ENCODE measurements at regions not wholly inside any gene's neighbourhood (a gene's known extent, or its start where the extent isn't known, plus 50 kb on each side); places are given as distances from the start of the nearest gene placed in this dataset.

GRCh38 chr13:33438918-33439317 is 153.4 kb upstream of the STARD13 start:
- no peak overlapping the region for H3K27ac ChIP-seq (ENCODE audit: insufficient read length, low read depth, low read length)
- no peak overlapping the region for H2AFZ ChIP-seq (ENCODE audit: low read length)
- no peak overlapping the region for H3K4ac ChIP-seq (ENCODE audit: low read depth, low read length)
- H4K20me1 ChIP-seq (ENCODE audit: control insufficient read depth, insufficient read depth, insufficient read length): no peaks in the 10 kb centered on the region
- no peak overlapping the region for H3K14ac ChIP-seq (ENCODE audit: insufficient read depth, low read length)
- H2BK120ac ChIP-seq (ENCODE audit: low read depth, low read length, poor library complexity, severe bottlenecking): no peak overlapping the region
- H3K79me1 ChIP-seq (ENCODE audit: insufficient read depth, low read depth, low read length, poor library complexity, severe bottlenecking): no peaks in the 10 kb centered on the region
- no peak overlapping the region for H3T11ph ChIP-seq (ENCODE audit: low read length)
- H3K9me3 ChIP-seq (ENCODE audit: control insufficient read depth, low read depth, low read length): no peaks in the 10 kb centered on the region
- H2BK15ac ChIP-seq (ENCODE audit: low read depth, low read length): no peak overlapping the region
- no peak overlapping the region for H2AK5ac ChIP-seq (ENCODE audit: insufficient read length, low read length)
- no peak overlapping the region for H3K18ac ChIP-seq (ENCODE audit: insufficient read length, low read depth, low read length)
- no CpG with 5 or more reads among the region's 2 CpGs for WGBS (ENCODE audit: extremely low coverage, insufficient read length, low lambda C conversion rate)
- Mint-ChIP-seq H3K27ac (no peak overlapping the region), H3K4me3 (no peak overlapping the region), H3K27me3 (ENCODE audit: low read depth) (no peaks in the 10 kb centered on the region; the same call in 1 of the 2 replicates), H3K4me1 (peaks cover 18 to 27% of the 10 kb centered on the region in 2 experiments), H3K9me3 (peaks cover 0 to 5% of the 10 kb centered on the region in 2 experiments; a peak in 3 of 5 replicates), H3K36me3 (ENCODE audit: insufficient read depth in 1 of 3, low read depth in 3 of 3) (peaks cover 0 to 4% (median 3%) of the 10 kb centered on the region in 3 experiments; a peak in 1 of 7 replicates)
- TF ChIP-seq, protein P1, sequence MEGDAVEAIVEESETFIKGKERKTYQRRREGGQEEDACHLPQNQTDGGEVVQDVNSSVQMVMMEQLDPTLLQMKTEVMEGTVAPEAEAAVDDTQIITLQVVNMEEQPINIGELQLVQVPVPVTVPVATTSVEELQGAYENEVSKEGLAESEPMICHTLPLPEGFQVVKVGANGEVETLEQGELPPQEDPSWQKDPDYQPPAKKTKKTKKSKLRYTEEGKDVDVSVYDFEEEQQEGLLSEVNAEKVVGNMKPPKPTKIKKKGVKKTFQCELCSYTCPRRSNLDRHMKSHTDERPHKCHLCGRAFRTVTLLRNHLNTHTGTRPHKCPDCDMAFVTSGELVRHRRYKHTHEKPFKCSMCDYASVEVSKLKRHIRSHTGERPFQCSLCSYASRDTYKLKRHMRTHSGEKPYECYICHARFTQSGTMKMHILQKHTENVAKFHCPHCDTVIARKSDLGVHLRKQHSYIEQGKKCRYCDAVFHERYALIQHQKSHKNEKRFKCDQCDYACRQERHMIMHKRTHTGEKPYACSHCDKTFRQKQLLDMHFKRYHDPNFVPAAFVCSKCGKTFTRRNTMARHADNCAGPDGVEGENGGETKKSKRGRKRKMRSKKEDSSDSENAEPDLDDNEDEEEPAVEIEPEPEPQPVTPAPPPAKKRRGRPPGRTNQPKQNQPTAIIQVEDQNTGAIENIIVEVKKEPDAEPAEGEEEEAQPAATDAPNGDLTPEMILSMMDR (conservative IDR thresholded peaks at IDR 0.05): no peak
- H3K23ac ChIP-seq (ENCODE audit: insufficient read length, low read depth, low read length): no peak overlapping the region
- H4K5ac ChIP-seq (ENCODE audit: insufficient read length, low read depth, low read length): no peak overlapping the region
- H3K79me2 ChIP-seq (ENCODE audit: insufficient read depth, low read length): no peaks in the 10 kb centered on the region
- no peak overlapping the region for H2BK12ac ChIP-seq (ENCODE audit: insufficient read length, low read depth, low read length)
- no peak overlapping the region for H3K9ac ChIP-seq (ENCODE audit: extremely low read depth, insufficient read length, low read length)
- no peak overlapping the region for H3K56ac ChIP-seq (ENCODE audit: insufficient read length, low read depth, low read length)
- no peak overlapping the region for H3K4me2 ChIP-seq (ENCODE audit: insufficient read depth, insufficient read length, low read length)
- H4K8ac ChIP-seq (replicated peaks; ENCODE audit: insufficient read length, low read depth, low read length): no peak overlapping the region
- no peaks in the 10 kb centered on the region for H3K23me2 ChIP-seq (ENCODE audit: insufficient read length, low read depth, low read length, poor library complexity, severe bottlenecking)
- no peak for DNase-seq
- H2BK5ac ChIP-seq (ENCODE audit: insufficient read length, low read length): no peak overlapping the region
- no peak overlapping the region for H2BK20ac ChIP-seq (ENCODE audit: low read depth, low read length, poor library complexity, severe bottlenecking)
- no peaks in the 10 kb centered on the region for H3K27me3 ChIP-seq (ENCODE audit: insufficient read depth, low read length)
- 0 out of 2 replicates have a peak, but pooled peaks cover 2% of the 10 kb centered on the region for H3K4me1 ChIP-seq (ENCODE audit: insufficient read depth, low read length)
- H4K91ac ChIP-seq (ENCODE audit: insufficient read length, low read depth, low read length): no peak overlapping the region
